HG03196 (cell line): ENCODE measurements at regions not wholly inside any gene's neighbourhood (a gene's known extent, or its start where the extent isn't known, plus 50 kb on each side); places are given as distances from the start of the nearest gene placed in this dataset.
A peak's percentile ranks its signal among the peaks of the same experiment; 100 is the strongest.
"Not testable (repeated sequence)": the region's sequence is repeated elsewhere in the genome, so short reads cannot be mapped to it uniquely, and the experiment has no call there.

Experiments
- ATAC-seq: cut with Tn5 transposase; IDR thresholded peaks from one replicate; pipeline ENCODE4 v1.9.1; 2021; ENCODE audit not compliant: unreplicated experiment

- peak; percentile 45 for ATAC-seq
These were observed 167.3 kb upstream of the TMCC3 start for GRCh38 chr12:94817695-94818075.

GRCh38 chr12:94817201-94817600 lies 166.8 kb upstream of the TMCC3 start:
- ATAC-seq = not testable (repeated sequence)

- ATAC-seq = not testable (repeated sequence)
These were observed 166.4 kb upstream of the TMCC3 start for GRCh38 chr12:94816746-94817145.

- ATAC-seq = no peak
These were observed 165.6 kb upstream of the TMCC3 start for GRCh38 chr12:94815958-94816357.

GRCh38 chr12:94815450-94815849 lies 165.1 kb upstream of the TMCC3 start:
- no peak for ATAC-seq

GRCh38 chr12:94813314-94813713 lies 163.0 kb upstream of the TMCC3 start:
- no peak for ATAC-seq

- ATAC-seq = no peak
These were observed 162.0 kb upstream of the TMCC3 start for GRCh38 chr12:94812345-94812744.

GRCh38 chr12:94811611-94812010 lies 161.3 kb upstream of the TMCC3 start:
- no peak for ATAC-seq

GRCh38 chr12:94807951-94808350 lies 157.6 kb upstream of the TMCC3 start:
- no peak for ATAC-seq

GRCh38 chr12:94806617-94807016 lies 156.3 kb upstream of the TMCC3 start:
- ATAC-seq = no peak

- ATAC-seq = no peak
These were observed 155.6 kb upstream of the TMCC3 start for GRCh38 chr12:94805749-94806529.

GRCh38 chr12:94803939-94804338 lies 153.6 kb upstream of the TMCC3 start:
- no peak for ATAC-seq

- no peak for ATAC-seq
These were observed 152.4 kb upstream of the TMCC3 start for GRCh38 chr12:94802796-94803195.

GRCh38 chr12:94801745-94802144 lies 151.4 kb upstream of the TMCC3 start:
- no peak for ATAC-seq

GRCh38 chr12:94799136-94799535 lies 148.8 kb upstream of the TMCC3 start:
- no peak for ATAC-seq

GRCh38 chr12:94798113-94798512 lies 147.8 kb upstream of the TMCC3 start:
- ATAC-seq = no peak

- no peak for ATAC-seq
These were observed 145.2 kb upstream of the TMCC3 start for GRCh38 chr12:94795520-94795919.

GRCh38 chr12:94795044-94795443 lies 144.7 kb upstream of the TMCC3 start:
- ATAC-seq = no peak

- no peak for ATAC-seq
These were observed 142.8 kb upstream of the TMCC3 start for GRCh38 chr12:94793191-94793595.

- ATAC-seq = no peak
These were observed 142.3 kb upstream of the TMCC3 start for GRCh38 chr12:94792693-94793092.

- ATAC-seq = no peak
These were observed 141.6 kb upstream of the TMCC3 start for GRCh38 chr12:94791933-94792332.

GRCh38 chr12:94790825-94791224 lies 140.5 kb upstream of the TMCC3 start:
- no peak for ATAC-seq

GRCh38 chr12:94790370-94790769 lies 140.0 kb upstream of the TMCC3 start:
- no peak for ATAC-seq
